ENCODE measurements at regions not wholly inside any gene's neighbourhood (a gene's known extent, or its start where the extent isn't known, plus 50 kb on each side); places are given as distances from the start of the nearest gene placed in this dataset.

DNA sequence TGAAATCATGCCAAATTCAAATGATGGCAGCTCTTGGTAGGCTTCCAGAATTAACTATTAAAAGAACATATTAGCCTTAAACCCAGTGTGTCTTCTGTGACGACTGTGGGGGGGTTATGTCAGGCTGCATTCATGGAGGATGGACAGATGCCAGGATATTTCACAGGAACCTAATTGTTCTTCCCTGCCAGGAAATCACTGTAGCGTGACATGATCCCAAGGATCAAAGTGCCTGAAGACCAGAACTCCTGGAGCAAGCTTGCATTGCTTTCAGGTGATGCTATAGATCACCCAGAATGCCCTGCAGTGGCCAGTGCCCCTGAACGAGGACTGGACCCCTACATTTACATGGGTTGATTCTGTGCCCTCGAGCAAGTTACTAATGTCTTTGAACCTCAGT, 1093.0 kb upstream of the TENM3 start:
- H3K27ac ChIP-seq (ENCODE audit: low read depth, low read length, poor library complexity, severe bottlenecking) = no peak overlapping the region
- no peaks in the 10 kb centered on the region for H3K36me3 ChIP-seq (ENCODE audit: insufficient read depth, low read length, poor library complexity, severe bottlenecking)
- no peaks in the 10 kb centered on the region for H3K4me1 ChIP-seq (ENCODE audit: insufficient read depth, low read length, poor library complexity, severe bottlenecking)
- intact Hi-C loops (cut with micrococcal nuclease; ENCODE audit: unreplicated experiment) = no loop called here
- H3K4me3 ChIP-seq (ENCODE audit: low read depth, low read length, poor library complexity, severe bottlenecking) = no peak overlapping the region
- BruUV-seq (replicated peaks) = no TSS peak
- no peak for TF ChIP-seq EZH2 (IDR thresholded peaks at IDR 0.05; ENCODE audit: borderline replicate concordance, low read depth, low read length, poor library complexity, severe bottlenecking)
- TF ChIP-seq, protein P1, sequence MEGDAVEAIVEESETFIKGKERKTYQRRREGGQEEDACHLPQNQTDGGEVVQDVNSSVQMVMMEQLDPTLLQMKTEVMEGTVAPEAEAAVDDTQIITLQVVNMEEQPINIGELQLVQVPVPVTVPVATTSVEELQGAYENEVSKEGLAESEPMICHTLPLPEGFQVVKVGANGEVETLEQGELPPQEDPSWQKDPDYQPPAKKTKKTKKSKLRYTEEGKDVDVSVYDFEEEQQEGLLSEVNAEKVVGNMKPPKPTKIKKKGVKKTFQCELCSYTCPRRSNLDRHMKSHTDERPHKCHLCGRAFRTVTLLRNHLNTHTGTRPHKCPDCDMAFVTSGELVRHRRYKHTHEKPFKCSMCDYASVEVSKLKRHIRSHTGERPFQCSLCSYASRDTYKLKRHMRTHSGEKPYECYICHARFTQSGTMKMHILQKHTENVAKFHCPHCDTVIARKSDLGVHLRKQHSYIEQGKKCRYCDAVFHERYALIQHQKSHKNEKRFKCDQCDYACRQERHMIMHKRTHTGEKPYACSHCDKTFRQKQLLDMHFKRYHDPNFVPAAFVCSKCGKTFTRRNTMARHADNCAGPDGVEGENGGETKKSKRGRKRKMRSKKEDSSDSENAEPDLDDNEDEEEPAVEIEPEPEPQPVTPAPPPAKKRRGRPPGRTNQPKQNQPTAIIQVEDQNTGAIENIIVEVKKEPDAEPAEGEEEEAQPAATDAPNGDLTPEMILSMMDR (conservative IDR thresholded peaks at IDR 0.05; ENCODE audit: low read depth, low read length) = no peak
- peaks cover 13% of the 10 kb centered on the region for H3K27me3 ChIP-seq (replicated peaks; ENCODE audit: insufficient read depth, low read depth, low read length, poor library complexity)
- no peaks in the 10 kb centered on the region for H3K9me3 ChIP-seq (ENCODE audit: low read depth, low read length, poor library complexity, severe bottlenecking)
- no peak for DNase-seq (ENCODE audit: low spot score)
- CTCF ChIA-PET = no interaction called here
- POLR2A ChIA-PET (ENCODE audit: low non-redundant PET) = no interaction called here

DNA sequence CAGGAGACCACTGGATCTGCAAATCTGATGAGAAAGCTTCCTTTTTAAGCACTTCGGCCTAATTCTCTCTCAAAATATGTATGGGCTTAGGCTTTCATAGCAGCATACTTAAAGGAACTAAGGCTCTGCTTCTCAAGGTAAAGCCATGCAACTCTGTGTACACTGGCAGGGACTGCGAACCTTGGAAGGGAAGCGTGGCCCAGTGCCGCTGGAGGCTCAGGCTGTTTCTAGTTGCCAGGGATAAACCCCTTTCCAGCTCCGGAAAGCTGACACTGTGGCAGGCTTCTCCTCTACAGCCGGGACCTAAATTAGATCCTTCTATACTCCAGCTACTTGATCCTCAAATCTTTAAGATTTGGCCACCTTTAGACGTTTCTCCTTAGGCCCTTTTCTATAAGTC, 1091.3 kb upstream of the TENM3 start:
- ChIA-PET CTCF (no interaction called here), POLR2A (ENCODE audit: low non-redundant PET) (no interaction called here)
- Histone ChIP-seq H3K4me1 (ENCODE audit: insufficient read depth, low read length, poor library complexity, severe bottlenecking) (no peaks in the 10 kb centered on the region), H3K4me3 (ENCODE audit: low read depth, low read length, poor library complexity, severe bottlenecking) (no peak overlapping the region), H3K27me3 (replicated peaks; ENCODE audit: insufficient read depth, low read depth, low read length, poor library complexity) (peaks cover 8% of the 10 kb centered on the region), H3K36me3 (ENCODE audit: insufficient read depth, low read length, poor library complexity, severe bottlenecking) (no peaks in the 10 kb centered on the region), H3K27ac (ENCODE audit: low read depth, low read length, poor library complexity, severe bottlenecking) (no peak overlapping the region), H3K9me3 (ENCODE audit: low read depth, low read length, poor library complexity, severe bottlenecking) (no peaks in the 10 kb centered on the region)
- intact Hi-C loops (cut with micrococcal nuclease; ENCODE audit: unreplicated experiment) = no loop called here
- TF ChIP-seq, protein P1 (conservative IDR thresholded peaks at IDR 0.05; ENCODE audit: low read depth, low read length) = no peak
- no peak for TF ChIP-seq EZH2 (IDR thresholded peaks at IDR 0.05; ENCODE audit: borderline replicate concordance, low read depth, low read length, poor library complexity, severe bottlenecking)
- no TSS peak for BruUV-seq (replicated peaks)
- DNase-seq (ENCODE audit: low spot score) = no peak

DNA sequence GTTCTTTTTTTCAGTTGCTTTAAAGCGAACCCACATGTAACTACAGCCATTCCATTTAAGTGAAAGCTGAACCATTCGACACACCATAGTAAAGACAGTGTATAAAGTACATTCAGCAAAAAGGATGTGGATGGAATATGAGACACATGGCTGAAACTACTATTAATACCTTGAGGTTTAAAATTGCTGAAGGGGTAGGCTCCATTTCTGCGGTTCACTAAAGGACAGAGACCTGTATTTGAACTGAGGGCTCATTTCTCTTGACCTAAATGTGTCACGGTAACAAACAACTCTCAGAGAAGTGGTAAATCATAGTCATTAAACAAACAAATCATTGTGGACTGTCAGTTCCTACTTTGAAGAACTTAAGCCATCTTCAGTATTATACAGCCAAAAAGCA, 1085.6 kb upstream of the TENM3 start:
- BruUV-seq (replicated peaks) = no TSS peak
- no peak overlapping the region for H3K4me3 ChIP-seq (ENCODE audit: low read depth, low read length, poor library complexity, severe bottlenecking)
- CTCF ChIA-PET = no interaction called here

More for the DNA sequence above, 1085.6 kb upstream of the TENM3 start:
- H3K4me1 ChIP-seq (ENCODE audit: insufficient read depth, low read length, poor library complexity, severe bottlenecking) = no peaks in the 10 kb centered on the region
- intact Hi-C loops (cut with micrococcal nuclease; ENCODE audit: unreplicated experiment) = no loop called here
- no peaks in the 10 kb centered on the region for H3K36me3 ChIP-seq (ENCODE audit: insufficient read depth, low read length, poor library complexity, severe bottlenecking)
- H3K27ac ChIP-seq (ENCODE audit: low read depth, low read length, poor library complexity, severe bottlenecking) = no peak overlapping the region
- peaks cover 46% of the 10 kb centered on the region for H3K27me3 ChIP-seq (replicated peaks; ENCODE audit: insufficient read depth, low read depth, low read length, poor library complexity)
- POLR2A ChIA-PET (ENCODE audit: low non-redundant PET) = no interaction called here
- TF ChIP-seq EZH2 (IDR thresholded peaks at IDR 0.05; ENCODE audit: borderline replicate concordance, low read depth, low read length, poor library complexity, severe bottlenecking) = no peak
- TF ChIP-seq, protein P1 (conservative IDR thresholded peaks at IDR 0.05; ENCODE audit: low read depth, low read length) = no peak
- H3K9me3 ChIP-seq (ENCODE audit: low read depth, low read length, poor library complexity, severe bottlenecking) = no peaks in the 10 kb centered on the region
- DNase-seq (ENCODE audit: low spot score) = no peak
